Keratinocyte (primary cell): ENCODE measurements at regions not wholly inside any gene's neighbourhood (a gene's known extent, or its start where the extent isn't known, plus 50 kb on each side); places are given as distances from the start of the nearest gene placed in this dataset.

Experiments used
- EZH2 ChIP-seq: IDR thresholded peaks from one replicate; pipeline ENCODE4 v1.6.1; 2012; ENCODE audit warnings: inconsistent platforms, mild to moderate bottlenecking, low read length, moderate library complexity
- TF ChIP-seq, protein P1 (sequence below), 3 experiments: IDR thresholded peaks in 1 of 3; conservative IDR thresholded peaks in 1 of 3; optimal IDR thresholded peaks in 1 of 3; 2 replicates in 2 of 3; 3 replicates in 1 of 3; pipeline versions ENCODE3 to v1.5.1; 2011; ENCODE audit warnings: low read length in 3 of 3, mild to moderate bottlenecking in 3 of 3, moderate library complexity in 2 of 3, control low read depth in 1 of 3, inconsistent platforms in 1 of 3; ENCODE audit not compliant: insufficient read depth in 2 of 3; ENCODE audit errors: extremely low read depth in 1 of 3

DNA sequence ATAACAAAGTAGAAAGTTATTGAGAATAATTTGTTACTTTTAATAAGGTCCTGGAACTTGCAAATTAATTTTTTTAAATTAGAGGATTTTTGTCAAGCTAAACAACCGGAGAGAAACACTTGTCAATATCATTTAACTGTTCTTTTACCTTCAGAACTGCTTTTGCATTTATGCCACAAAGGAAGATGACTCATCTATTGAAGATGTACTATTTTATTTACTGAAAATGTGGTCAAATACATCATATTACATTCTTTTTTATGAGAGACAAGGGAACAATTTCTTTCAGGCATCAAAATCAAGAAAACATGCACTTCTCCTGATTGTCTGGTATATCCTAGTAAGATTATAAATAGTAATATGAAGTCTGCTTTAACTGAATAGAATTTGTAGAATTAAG is 558.2 kb upstream of the PRMT6 start:
- TF ChIP-seq, protein P1, sequence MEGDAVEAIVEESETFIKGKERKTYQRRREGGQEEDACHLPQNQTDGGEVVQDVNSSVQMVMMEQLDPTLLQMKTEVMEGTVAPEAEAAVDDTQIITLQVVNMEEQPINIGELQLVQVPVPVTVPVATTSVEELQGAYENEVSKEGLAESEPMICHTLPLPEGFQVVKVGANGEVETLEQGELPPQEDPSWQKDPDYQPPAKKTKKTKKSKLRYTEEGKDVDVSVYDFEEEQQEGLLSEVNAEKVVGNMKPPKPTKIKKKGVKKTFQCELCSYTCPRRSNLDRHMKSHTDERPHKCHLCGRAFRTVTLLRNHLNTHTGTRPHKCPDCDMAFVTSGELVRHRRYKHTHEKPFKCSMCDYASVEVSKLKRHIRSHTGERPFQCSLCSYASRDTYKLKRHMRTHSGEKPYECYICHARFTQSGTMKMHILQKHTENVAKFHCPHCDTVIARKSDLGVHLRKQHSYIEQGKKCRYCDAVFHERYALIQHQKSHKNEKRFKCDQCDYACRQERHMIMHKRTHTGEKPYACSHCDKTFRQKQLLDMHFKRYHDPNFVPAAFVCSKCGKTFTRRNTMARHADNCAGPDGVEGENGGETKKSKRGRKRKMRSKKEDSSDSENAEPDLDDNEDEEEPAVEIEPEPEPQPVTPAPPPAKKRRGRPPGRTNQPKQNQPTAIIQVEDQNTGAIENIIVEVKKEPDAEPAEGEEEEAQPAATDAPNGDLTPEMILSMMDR (optimal IDR thresholded peaks at IDR 0.05 in 1 of 3, IDR thresholded peaks at IDR 0.05 in 1 of 3, conservative IDR thresholded peaks at IDR 0.05 in 1 of 3; ENCODE audit: extremely low read depth in 1 of 3, insufficient read depth in 2 of 3, low read length in 3 of 3): no peak
- no peak for TF ChIP-seq EZH2
